ENCODE measurements at regions not wholly inside any gene's neighbourhood (a gene's known extent, or its start where the extent isn't known, plus 50 kb on each side); places are given as distances from the start of the nearest gene placed in this dataset.
"Not testable (repeated sequence)": the region's sequence is repeated elsewhere in the genome, so short reads cannot be mapped to it uniquely, and the experiment has no call there.

GRCh38 chr21:38619480-38619879, 121.2 kb upstream of the ERG start:
- no peak for DNase-seq

DNA sequence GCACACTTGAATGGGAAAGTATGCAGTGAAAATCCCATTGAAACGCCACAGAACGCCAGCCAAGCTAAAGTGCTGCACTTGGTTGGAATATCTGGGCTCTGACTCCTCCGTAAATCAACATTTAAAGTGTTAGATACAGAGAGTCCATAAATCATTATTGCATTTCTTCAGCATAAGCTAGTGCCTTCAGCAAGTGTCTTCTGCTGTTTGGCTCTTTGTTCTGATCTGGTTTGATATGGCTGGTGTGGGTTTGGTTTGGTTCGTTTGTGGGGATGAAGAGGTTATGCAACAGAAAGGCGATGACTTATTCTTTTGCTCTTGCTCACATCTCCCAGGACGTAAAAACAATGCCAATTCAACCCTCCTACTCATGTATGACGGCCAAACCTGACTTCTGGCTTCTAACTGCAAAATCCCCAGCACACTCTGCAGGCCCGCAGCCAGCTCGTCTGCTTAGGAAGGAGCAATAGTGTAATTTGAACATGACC, 121.8 kb upstream of the ERG start:
- DNase-seq = no peak

DNA sequence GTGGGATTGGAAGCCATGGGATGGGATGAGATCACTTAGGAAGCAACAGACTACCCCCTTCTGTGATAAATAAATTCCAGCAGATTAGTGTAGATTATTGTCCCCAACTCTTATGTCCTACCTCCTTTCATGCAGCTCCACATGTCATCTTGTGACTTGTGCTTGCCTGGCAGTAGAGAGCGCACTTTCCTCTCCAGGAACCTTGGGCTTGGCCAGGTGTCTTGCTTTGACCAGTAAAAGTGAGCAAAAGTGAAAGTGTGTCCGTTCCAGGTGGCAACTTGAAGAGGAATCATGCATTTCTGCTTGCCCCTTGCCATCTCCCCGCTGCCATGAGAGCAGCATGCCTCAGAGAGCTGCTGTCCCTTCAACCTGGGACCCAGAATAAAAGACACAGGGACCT, 122.9 kb upstream of the ERG start:
- no peak for DNase-seq

DNA sequence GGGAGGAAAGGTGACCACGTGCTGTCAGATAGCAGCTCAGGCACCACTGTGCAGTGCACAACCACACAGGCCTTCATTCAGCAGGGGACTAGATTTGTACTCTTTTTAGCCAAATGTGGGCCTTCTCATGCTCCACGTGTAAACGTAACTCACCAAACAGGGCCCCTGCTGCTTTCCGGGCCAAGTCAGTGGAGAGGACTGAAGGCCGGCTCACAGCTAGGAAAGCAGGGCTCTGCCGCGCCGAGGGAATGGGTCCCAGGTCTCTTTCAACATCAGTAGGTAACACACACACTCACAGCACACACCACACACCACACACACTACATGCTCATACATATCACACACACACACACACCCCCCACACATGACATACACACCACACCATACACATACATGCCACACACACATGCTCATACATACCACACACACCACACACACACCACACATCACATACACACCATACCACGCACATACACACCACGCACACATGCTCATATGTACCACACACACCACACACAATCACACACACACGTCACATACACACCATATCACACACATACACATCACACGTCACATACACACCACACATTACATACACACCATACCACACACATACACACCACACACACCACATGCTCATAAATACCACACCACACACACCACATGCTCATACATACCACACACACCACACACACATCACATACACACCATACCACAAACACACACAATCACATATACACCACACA, 124.0 kb upstream of the ERG start:
- DNase-seq = no peak

- DNase-seq = no peak
Observed at GRCh38 chr21:38622827-38623209, 124.5 kb upstream of the ERG start.

- DNase-seq = no peak
Observed at GRCh38 chr21:38623552-38623951, 125.3 kb upstream of the ERG start.

- DNase-seq = no peak
Observed at GRCh38 chr21:38625000-38625399, 126.7 kb upstream of the ERG start.

DNA sequence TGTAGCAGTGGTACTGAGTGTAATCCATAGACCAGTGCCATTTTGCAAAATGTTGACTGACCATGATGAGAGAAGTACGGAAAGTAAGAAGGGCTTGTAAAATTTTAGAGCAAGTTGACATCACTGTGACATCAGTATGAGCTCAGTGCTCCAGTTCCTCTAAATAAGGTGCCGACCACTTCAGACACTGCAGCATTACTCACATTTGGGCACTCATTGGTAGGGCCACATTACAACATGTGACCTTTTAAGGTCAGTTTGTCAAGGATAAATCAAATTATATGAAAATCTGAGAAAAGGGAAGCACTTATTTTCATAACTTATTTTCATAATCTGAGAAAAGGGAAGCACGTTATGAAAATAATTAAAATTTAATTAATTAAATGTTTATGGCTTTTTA, 128.0 kb upstream of the ERG start:
- DNase-seq = no peak

GRCh38 chr21:38628349-38628748, 130.1 kb upstream of the ERG start:
- no peak for DNase-seq

GRCh38 chr21:38631206-38631605, 132.9 kb upstream of the ERG start:
- DNase-seq = no peak

DNA sequence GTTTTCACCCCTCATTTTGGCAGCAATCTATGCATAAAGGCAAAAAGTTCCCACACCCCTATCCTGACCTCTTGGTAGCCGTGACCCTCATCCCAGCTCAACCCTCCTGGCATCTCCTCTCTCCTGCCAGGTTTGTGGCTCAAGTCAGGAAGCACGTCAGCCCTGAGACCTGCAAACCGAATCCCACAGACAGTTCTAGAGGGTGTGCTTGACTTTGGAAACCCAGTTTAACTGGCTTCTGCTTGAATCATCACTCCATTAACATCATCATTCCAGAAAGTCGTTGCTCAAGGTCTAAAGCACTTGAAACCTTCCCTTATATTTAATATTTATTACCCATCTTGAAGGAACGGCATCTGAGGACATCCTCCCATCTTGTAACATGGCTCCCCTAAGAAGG, 133.4 kb upstream of the ERG start:
- DNase-seq = no peak

GRCh38 chr21:38637161-38637560, 138.9 kb upstream of the ERG start:
- no peak for DNase-seq

- no peak for DNase-seq
Observed at GRCh38 chr21:38639571-38640354, 141.5 kb upstream of the ERG start.

- not testable (repeated sequence) for DNase-seq
Observed at GRCh38 chr21:38640355-38640742, 142.1 kb upstream of the ERG start.

DNA sequence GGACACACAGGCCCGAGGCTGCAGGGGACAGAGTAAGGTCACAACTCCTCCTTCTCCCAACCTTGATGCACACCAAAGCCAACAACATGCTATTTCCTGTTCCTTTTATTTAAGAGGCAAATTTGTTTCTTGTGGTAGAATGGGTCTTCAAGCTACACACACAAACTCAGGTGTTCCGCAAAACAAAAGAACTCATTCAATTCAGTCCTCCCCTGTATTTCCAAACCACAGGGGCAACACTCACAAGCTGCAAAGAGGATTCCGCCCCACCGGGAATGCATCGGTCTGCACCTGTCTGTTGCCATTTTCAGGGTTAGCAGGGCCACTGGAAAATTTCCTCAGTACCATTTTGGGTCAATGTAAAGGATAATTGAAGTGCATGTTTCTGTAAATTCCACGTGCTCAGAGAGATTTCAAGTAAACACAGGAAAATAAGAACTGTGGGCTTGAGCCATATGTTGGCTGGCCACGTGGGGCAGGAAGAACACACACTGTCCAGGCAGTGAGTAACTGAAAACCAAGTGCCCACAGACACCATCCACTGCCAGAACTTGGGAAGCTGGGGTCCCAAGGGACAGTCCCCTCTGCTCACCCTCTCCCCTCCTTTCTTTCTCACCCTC, 145.2 kb upstream of the ERG start:
- no peak for DNase-seq

GRCh38 chr21:38645282-38645681, 147.0 kb upstream of the ERG start:
- no peak for DNase-seq

GRCh38 chr21:38646213-38646837, 148.0 kb upstream of the ERG start:
- DNase-seq = no peak

- no peak for DNase-seq
Observed at GRCh38 chr21:38649120-38649519, 150.8 kb upstream of the ERG start.

- DNase-seq = no peak
Observed at GRCh38 chr21:38651570-38651969, 153.3 kb upstream of the ERG start.

- no peak for DNase-seq
Observed at GRCh38 chr21:38652396-38652795, 153.3 kb upstream of the ETS2 start.

DNA sequence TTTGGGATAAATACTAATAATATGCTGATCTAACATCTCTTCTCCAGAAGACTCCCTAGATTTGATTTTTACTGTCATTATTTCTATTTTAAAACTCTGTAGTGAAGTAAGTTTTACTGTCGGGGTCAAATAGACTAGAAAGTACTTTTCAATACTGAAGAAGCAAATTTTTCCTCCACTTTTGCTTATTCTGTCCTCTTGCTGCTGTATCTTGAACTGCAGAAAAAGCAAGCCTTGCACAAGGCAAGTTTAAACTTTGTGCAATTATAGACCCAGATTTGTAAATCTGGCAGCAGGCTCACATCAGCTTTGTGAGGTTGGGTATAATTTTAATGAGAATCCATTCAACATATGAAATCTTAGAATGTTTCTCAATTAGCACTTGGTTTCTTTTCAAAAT, 151.1 kb upstream of the ETS2 start:
- DNase-seq = no peak

DNA sequence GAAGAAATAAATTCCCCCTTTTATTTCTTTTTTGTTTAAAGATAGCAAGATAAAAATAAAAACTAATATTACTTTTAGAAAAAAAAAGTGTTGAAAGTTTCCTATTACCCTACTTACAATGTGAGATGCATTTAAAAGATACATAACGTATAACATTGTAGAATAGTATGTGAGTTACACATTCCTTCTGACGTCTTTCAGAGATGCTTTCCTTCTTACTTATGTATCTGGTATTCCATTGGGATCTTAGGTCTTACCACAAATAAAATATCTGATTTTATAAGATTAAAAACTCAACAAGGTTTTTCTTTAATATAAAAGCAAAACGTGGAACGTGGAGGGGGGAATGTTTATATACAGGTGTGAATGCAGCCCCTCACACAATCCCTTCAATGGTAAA, 147.2 kb upstream of the ETS2 start:
- no peak for DNase-seq

- no peak for DNase-seq
Observed at GRCh38 chr21:38659936-38660332, 145.8 kb upstream of the ETS2 start.
